ENCODE measurements at regions not wholly inside any gene's neighbourhood (a gene's known extent, or its start where the extent isn't known, plus 50 kb on each side); places are given as distances from the start of the nearest gene placed in this dataset.

GRCh38 chr7:45494885-45495284, 79.3 kb upstream of the ADCY1 start:
- TF ChIP-seq RARB (CRISPR knock-in tag; IDR thresholded peaks at IDR 0.05), result no peak
- TF ChIP-seq CSRNP3 (CRISPR knock-in tag; IDR thresholded peaks at IDR 0.05), result no peak
- TF ChIP-seq ZFP30 (CRISPR knock-in tag; IDR thresholded peaks at IDR 0.05), result no peak
- no peak for TF ChIP-seq PATZ1 (CRISPR knock-in tag; IDR thresholded peaks at IDR 0.05; ENCODE audit: borderline replicate concordance)
- TF ChIP-seq ZNF565 (CRISPR knock-in tag; conservative IDR thresholded peaks at IDR 0.05; ENCODE audit: low read depth), result no peak
- no peak for TF ChIP-seq BACH2 (CRISPR knock-in tag; IDR thresholded peaks at IDR 0.05; ENCODE audit: borderline replicate concordance)
- no peak for TF ChIP-seq ZFP3 (CRISPR knock-in tag; IDR thresholded peaks at IDR 0.05)
- no peak for TF ChIP-seq ESRRG (CRISPR knock-in tag; IDR thresholded peaks at IDR 0.05)
- no peak for TF ChIP-seq CREB5 (CRISPR knock-in tag; IDR thresholded peaks at IDR 0.05; ENCODE audit: low read depth)
- TF ChIP-seq ISL1 (CRISPR knock-in tag; IDR thresholded peaks at IDR 0.05), result no peak
- no peak for TF ChIP-seq ARNTL (CRISPR knock-in tag; IDR thresholded peaks at IDR 0.05; ENCODE audit: borderline replicate concordance, low read depth)
- no peak for TF ChIP-seq CSDC2 (CRISPR knock-in tag; IDR thresholded peaks at IDR 0.05)
- TF ChIP-seq SNAI2 (CRISPR knock-in tag; IDR thresholded peaks at IDR 0.05), result no peak
- no peak for TF ChIP-seq ZC3H10 (CRISPR knock-in tag; IDR thresholded peaks at IDR 0.05)

All from SK-N-SH treated with all-trans-retinoic acid at 6 μM for 48 hours (cell line).